ENCODE measurements at regions not wholly inside any gene's neighbourhood (a gene's known extent, or its start where the extent isn't known, plus 50 kb on each side); places are given as distances from the start of the nearest gene placed in this dataset.

DNA sequence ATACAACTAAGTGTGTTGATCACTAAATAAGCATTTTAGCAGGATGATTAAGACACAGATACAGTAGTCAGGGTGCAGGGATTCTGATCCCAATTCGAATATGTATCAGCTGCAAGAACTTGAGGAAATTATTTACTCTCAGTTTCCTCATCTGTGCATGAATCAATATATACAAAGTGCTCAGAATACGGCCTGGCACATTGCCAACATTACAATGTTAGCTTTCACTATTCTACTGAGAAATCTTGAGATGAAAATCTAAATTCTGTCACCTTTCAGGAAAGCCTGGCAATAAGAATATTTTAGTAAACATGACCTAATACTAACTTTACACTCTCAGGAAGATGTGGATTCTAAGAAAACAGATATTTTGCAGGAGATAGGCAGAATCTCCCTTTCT, 1001.6 kb upstream of the IGFBP7 start:
- H3K27ac Mint-ChIP-seq: no peak overlapping the region

DNA sequence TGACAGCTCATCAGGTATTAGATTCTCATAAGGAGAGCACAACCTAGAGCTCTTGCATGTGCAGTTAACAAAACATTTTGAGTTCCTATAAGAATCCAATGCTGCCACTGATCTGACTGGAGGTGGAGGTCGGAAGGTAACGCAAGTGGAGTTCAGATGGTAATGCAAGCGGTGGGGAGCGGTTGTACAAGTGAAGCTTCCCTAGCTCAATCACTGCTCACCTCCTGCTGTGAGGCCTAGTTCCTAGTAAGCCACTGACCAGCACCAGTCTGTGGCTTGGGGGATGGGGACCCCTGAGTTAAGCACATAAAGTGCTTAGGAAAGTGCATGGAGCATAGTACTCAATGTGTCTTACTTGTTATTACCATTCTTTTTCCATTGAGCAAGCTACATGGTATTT, 983.2 kb upstream of the IGFBP7 start:
- Mint-ChIP-seq H3K4me1 (no peaks in the 10 kb centered on the region), H3K9me3 (peaks cover 0 to 6% (median 1%) of the 10 kb centered on the region in 7 donors), H3K4me3 (no peak overlapping the region), H3K36me3 (no peaks in the 10 kb centered on the region), H3K27ac (no peak overlapping the region), H3K27me3 (no peaks in the 10 kb centered on the region)
- no peak for DNase-seq
- no peak overlapping the region for H3K4me3 ChIP-seq (ENCODE audit: low read depth, low read length)
- no peaks in the 10 kb centered on the region for H3K4me1 ChIP-seq (ENCODE audit: control insufficient read depth, insufficient read depth, low read length, poor library complexity, severe bottlenecking)
- H3K36me3 ChIP-seq (ENCODE audit: control insufficient read depth, insufficient read depth, low read length): no peaks in the 10 kb centered on the region
- no peaks in the 10 kb centered on the region for H3K9me3 ChIP-seq (ENCODE audit: control insufficient read depth in 2 of 2, low read length in 2 of 2)
- H3K27ac ChIP-seq (ENCODE audit: insufficient read depth, low read length, poor library complexity, severe bottlenecking): no peak overlapping the region
- H3K27me3 ChIP-seq (ENCODE audit: control insufficient read depth, insufficient read depth, low read length): no peaks in the 10 kb centered on the region
- no peak for ATAC-seq (ENCODE audit: low read depth in 2 of 2)

More for the DNA sequence above, 1001.6 kb upstream of the IGFBP7 start:
- Histone ChIP-seq H3K4me3 (ENCODE audit: low read depth, low read length) (no peak overlapping the region), H3K9me3 (ENCODE audit: control insufficient read depth in 2 of 2, low read length in 2 of 2) (peaks cover 0 to 6% of the 10 kb centered on the region in 2 experiments), H3K27me3 (ENCODE audit: control insufficient read depth, insufficient read depth, low read length) (no peaks in the 10 kb centered on the region), H3K4me1 (ENCODE audit: control insufficient read depth, insufficient read depth, low read length, poor library complexity, severe bottlenecking) (no peaks in the 10 kb centered on the region), H3K36me3 (ENCODE audit: control insufficient read depth, insufficient read depth, low read length) (no peaks in the 10 kb centered on the region), H3K27ac (ENCODE audit: insufficient read depth, low read length, poor library complexity, severe bottlenecking) (no peak overlapping the region)
- Mint-ChIP-seq H3K36me3 (no peaks in the 10 kb centered on the region), H3K27me3 (no peaks in the 10 kb centered on the region), H3K9me3 (peaks cover 2 to 9% (median 7%) of the 10 kb centered on the region in 7 donors), H3K4me3 (no peak overlapping the region), H3K4me1 (peaks cover 0 to 2% (median 0%) of the 10 kb centered on the region in 4 donors)
- no peak for ATAC-seq (ENCODE audit: low read depth in 2 of 2)
- DNase-seq: no peak

DNA sequence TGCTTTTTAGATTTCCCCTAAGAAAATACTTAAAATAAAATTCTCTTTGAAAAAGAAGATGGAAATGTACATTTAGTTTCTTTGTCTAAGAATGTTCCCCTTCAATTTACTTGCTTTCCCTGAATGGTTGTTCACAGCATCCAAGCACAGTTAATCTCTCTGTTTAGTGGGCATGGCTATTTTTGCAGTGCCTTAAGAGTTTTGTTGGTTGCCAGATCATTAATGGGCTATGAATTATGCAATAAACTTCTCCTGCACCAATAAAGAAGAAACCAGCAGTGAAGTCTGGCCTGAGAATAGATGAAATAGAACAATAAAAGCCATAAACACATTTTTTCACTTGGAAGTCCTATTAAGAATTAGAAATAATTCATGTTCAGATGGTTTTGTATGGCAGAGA, 980.4 kb upstream of the IGFBP7 start:
- H3K4me3 ChIP-seq (ENCODE audit: low read depth, low read length): no peak overlapping the region
- no peaks in the 10 kb centered on the region for H3K4me1 ChIP-seq (ENCODE audit: control insufficient read depth, insufficient read depth, low read length, poor library complexity, severe bottlenecking)
- H3K4me3 Mint-ChIP-seq: no peak overlapping the region
- peaks cover 0 to 9% (median 2%) of the 10 kb centered on the region in 7 donors for H3K9me3 Mint-ChIP-seq
- no peaks in the 10 kb centered on the region for H3K27me3 Mint-ChIP-seq
- H3K4me1 Mint-ChIP-seq: no peaks in the 10 kb centered on the region
- H3K36me3 ChIP-seq (ENCODE audit: control insufficient read depth, insufficient read depth, low read length): no peaks in the 10 kb centered on the region
- no peaks in the 10 kb centered on the region for H3K36me3 Mint-ChIP-seq
- H3K9me3 ChIP-seq (ENCODE audit: control insufficient read depth in 2 of 2, low read length in 2 of 2): peaks cover 0 to 2% of the 10 kb centered on the region in 2 experiments
- H3K27ac Mint-ChIP-seq: no peak overlapping the region
- ATAC-seq (ENCODE audit: low read depth in 2 of 2) (no peak), DNase-seq (no peak)
- H3K27me3 ChIP-seq (ENCODE audit: control insufficient read depth, insufficient read depth, low read length): no peaks in the 10 kb centered on the region
- H3K27ac ChIP-seq (ENCODE audit: insufficient read depth, low read length, poor library complexity, severe bottlenecking): no peak overlapping the region

GRCh38 chr4:58081356-58081755, 971.2 kb upstream of the IGFBP7 start:
- H3K4me3 Mint-ChIP-seq: no peak overlapping the region
- peaks cover 0 to under 1% of the 10 kb centered on the region in 2 experiments for H3K9me3 ChIP-seq (ENCODE audit: control insufficient read depth in 2 of 2, low read length in 2 of 2)
- no peaks in the 10 kb centered on the region for H3K27me3 Mint-ChIP-seq
- H3K4me1 Mint-ChIP-seq: peaks cover 0 to 2% (median 0%) of the 10 kb centered on the region in 4 donors
- no peak overlapping the region for H3K27ac ChIP-seq (ENCODE audit: insufficient read depth, low read length, poor library complexity, severe bottlenecking)
- H3K27me3 ChIP-seq (ENCODE audit: control insufficient read depth, insufficient read depth, low read length): no peaks in the 10 kb centered on the region
- H3K27ac Mint-ChIP-seq: no peak overlapping the region
- H3K9me3 Mint-ChIP-seq: peaks cover 0 to 14% (median 8%) of the 10 kb centered on the region in 7 donors
- H3K36me3 ChIP-seq (ENCODE audit: control insufficient read depth, insufficient read depth, low read length): no peaks in the 10 kb centered on the region
- H3K4me3 ChIP-seq (ENCODE audit: low read depth, low read length): no peak overlapping the region
- ATAC-seq (ENCODE audit: low read depth in 2 of 2) (no peak), DNase-seq (no peak)
- H3K4me1 ChIP-seq (ENCODE audit: control insufficient read depth, insufficient read depth, low read length, poor library complexity, severe bottlenecking): no peaks in the 10 kb centered on the region
- no peaks in the 10 kb centered on the region for H3K36me3 Mint-ChIP-seq

DNA sequence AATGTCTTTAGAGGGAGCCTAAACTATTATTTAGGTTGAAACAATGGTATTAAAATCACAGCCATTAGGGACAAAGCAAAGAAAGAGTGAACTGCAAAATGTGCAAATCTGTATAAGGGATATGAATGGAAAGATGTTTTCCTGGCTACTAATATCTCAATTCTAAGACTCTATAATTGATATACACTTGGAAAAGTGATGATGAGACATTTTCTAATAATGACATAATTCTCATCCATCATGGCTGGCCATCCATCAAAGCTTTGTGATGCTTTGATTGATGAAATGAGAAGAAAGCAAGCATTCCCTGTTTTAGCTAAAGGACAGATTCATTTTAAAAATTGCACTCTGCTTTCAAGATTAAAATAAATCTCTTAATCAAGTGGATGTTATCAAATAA, 965.5 kb upstream of the IGFBP7 start:
- H3K36me3 ChIP-seq (ENCODE audit: control insufficient read depth, insufficient read depth, low read length): no peaks in the 10 kb centered on the region
- H3K4me3 ChIP-seq (ENCODE audit: low read depth, low read length): no peak overlapping the region
- peaks cover 0 to 2% (median 0%) of the 10 kb centered on the region in 4 donors for H3K4me1 Mint-ChIP-seq
- H3K9me3 Mint-ChIP-seq: peaks cover 3 to 32% (median 5%) of the 10 kb centered on the region in 7 donors
- no peak overlapping the region for H3K4me3 Mint-ChIP-seq
- ATAC-seq (ENCODE audit: low read depth in 2 of 2): no peak
- no peaks in the 10 kb centered on the region for H3K27me3 Mint-ChIP-seq
- no peak for DNase-seq
- H3K36me3 Mint-ChIP-seq: no peaks in the 10 kb centered on the region
- no peaks in the 10 kb centered on the region for H3K4me1 ChIP-seq (ENCODE audit: control insufficient read depth, insufficient read depth, low read length, poor library complexity, severe bottlenecking)
- no peak overlapping the region for H3K27ac Mint-ChIP-seq
- H3K27me3 ChIP-seq (ENCODE audit: control insufficient read depth, insufficient read depth, low read length): no peaks in the 10 kb centered on the region
- H3K9me3 ChIP-seq (ENCODE audit: control insufficient read depth in 2 of 2, low read length in 2 of 2): peaks cover 0 to 7% of the 10 kb centered on the region in 2 experiments
- H3K27ac ChIP-seq (ENCODE audit: insufficient read depth, low read length, poor library complexity, severe bottlenecking): no peak overlapping the region

- no peak for DNase-seq
- Histone ChIP-seq H3K27ac (ENCODE audit: insufficient read depth, low read length, poor library complexity, severe bottlenecking) (no peak overlapping the region), H3K9me3 (ENCODE audit: control insufficient read depth in 2 of 2, low read length in 2 of 2) (peaks cover 0 to 7% of the 10 kb centered on the region in 2 experiments), H3K27me3 (ENCODE audit: control insufficient read depth, insufficient read depth, low read length) (no peaks in the 10 kb centered on the region), H3K36me3 (ENCODE audit: control insufficient read depth, insufficient read depth, low read length) (no peaks in the 10 kb centered on the region), H3K4me3 (ENCODE audit: low read depth, low read length) (no peak overlapping the region), H3K4me1 (ENCODE audit: control insufficient read depth, insufficient read depth, low read length, poor library complexity, severe bottlenecking) (no peaks in the 10 kb centered on the region)
- Mint-ChIP-seq H3K27me3 (no peaks in the 10 kb centered on the region), H3K27ac (no peak overlapping the region), H3K4me1 (peaks cover 0 to 2% (median 0%) of the 10 kb centered on the region in 4 donors), H3K9me3 (peaks cover 2 to 34% (median 5%) of the 10 kb centered on the region in 7 donors), H3K36me3 (no peaks in the 10 kb centered on the region), H3K4me3 (no peak overlapping the region)
- ATAC-seq (ENCODE audit: low read depth in 2 of 2): no peak
Measured at GRCh38 chr4:58074382-58074781, 964.2 kb upstream of the IGFBP7 start.

DNA sequence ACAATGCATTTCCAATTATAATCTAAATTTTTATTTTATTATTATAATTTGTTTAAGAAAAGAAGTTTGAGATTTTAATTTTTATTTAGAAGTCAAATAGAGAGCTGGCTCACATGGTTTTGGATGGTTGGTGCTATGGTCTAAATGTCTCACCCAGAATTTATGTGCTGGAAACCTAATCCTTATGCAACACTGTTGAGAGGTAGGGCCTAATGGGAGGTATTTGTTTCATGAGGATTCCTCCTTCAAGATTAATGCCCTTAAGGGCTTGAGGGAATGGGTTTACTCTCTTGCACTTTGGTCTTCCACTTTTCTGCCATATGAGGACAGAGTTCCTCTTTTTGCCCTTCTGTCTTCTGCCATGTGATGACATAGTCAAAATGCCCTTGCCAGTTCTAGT, 960.5 kb upstream of the IGFBP7 start:
- no peaks in the 10 kb centered on the region for H3K27me3 Mint-ChIP-seq
- peaks cover 0 to 4% of the 10 kb centered on the region in 2 experiments for H3K9me3 ChIP-seq (ENCODE audit: control insufficient read depth in 2 of 2, low read length in 2 of 2)
- H3K27ac ChIP-seq (ENCODE audit: insufficient read depth, low read length, poor library complexity, severe bottlenecking): no peak overlapping the region
- H3K36me3 ChIP-seq (ENCODE audit: control insufficient read depth, insufficient read depth, low read length): no peaks in the 10 kb centered on the region
- no peak overlapping the region for H3K4me3 Mint-ChIP-seq
- no peak overlapping the region for H3K27ac Mint-ChIP-seq
- H3K4me1 Mint-ChIP-seq: no peaks in the 10 kb centered on the region
- DNase-seq (no peak), ATAC-seq (ENCODE audit: low read depth in 2 of 2) (no peak)
- no peaks in the 10 kb centered on the region for H3K36me3 Mint-ChIP-seq
- no peaks in the 10 kb centered on the region for H3K27me3 ChIP-seq (ENCODE audit: control insufficient read depth, insufficient read depth, low read length)
- peaks cover 2 to 32% (median 6%) of the 10 kb centered on the region in 7 donors for H3K9me3 Mint-ChIP-seq
- no peak overlapping the region for H3K4me3 ChIP-seq (ENCODE audit: low read depth, low read length)
- no peaks in the 10 kb centered on the region for H3K4me1 ChIP-seq (ENCODE audit: control insufficient read depth, insufficient read depth, low read length, poor library complexity, severe bottlenecking)

DNA sequence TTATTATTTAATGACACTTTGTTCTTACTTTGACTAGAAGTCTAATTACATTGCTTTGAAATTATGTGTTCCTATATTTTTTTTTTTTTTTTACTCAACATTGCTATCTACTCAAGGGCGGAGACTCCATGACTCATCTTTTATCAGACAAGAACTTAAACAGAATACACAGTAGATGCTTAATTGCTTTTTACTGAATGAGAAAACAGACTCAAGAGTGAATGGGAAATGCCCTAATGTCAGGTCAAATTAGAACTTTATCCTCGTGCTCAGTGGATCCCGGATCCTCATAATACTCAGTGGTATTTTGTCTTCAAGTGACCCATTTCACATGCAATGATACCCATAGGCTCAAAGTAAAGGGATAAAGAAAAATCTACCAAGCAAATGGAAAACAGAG, 954.5 kb upstream of the IGFBP7 start:
- DNase-seq (no peak), ATAC-seq (ENCODE audit: low read depth in 2 of 2) (no peak)
- H3K9me3 Mint-ChIP-seq: peaks cover 3 to 24% (median 8%) of the 10 kb centered on the region in 7 donors
- no peaks in the 10 kb centered on the region for H3K27me3 ChIP-seq (ENCODE audit: control insufficient read depth, insufficient read depth, low read length)
- no peak overlapping the region for H3K4me3 Mint-ChIP-seq
- H3K36me3 Mint-ChIP-seq: no peaks in the 10 kb centered on the region
- H3K27ac Mint-ChIP-seq: no peak overlapping the region
- no peaks in the 10 kb centered on the region for H3K4me1 Mint-ChIP-seq
- H3K9me3 ChIP-seq (ENCODE audit: control insufficient read depth in 2 of 2, low read length in 2 of 2): peaks cover 0 to 2% of the 10 kb centered on the region in 2 experiments
- no peaks in the 10 kb centered on the region for H3K36me3 ChIP-seq (ENCODE audit: control insufficient read depth, insufficient read depth, low read length)
- no peak overlapping the region for H3K27ac ChIP-seq (ENCODE audit: insufficient read depth, low read length, poor library complexity, severe bottlenecking)
- no peaks in the 10 kb centered on the region for H3K27me3 Mint-ChIP-seq
- H3K4me1 ChIP-seq (ENCODE audit: control insufficient read depth, insufficient read depth, low read length, poor library complexity, severe bottlenecking): no peaks in the 10 kb centered on the region
- H3K4me3 ChIP-seq (ENCODE audit: low read depth, low read length): no peak overlapping the region

Measured in CD4-positive, CD25-positive, alpha-beta regulatory T cell (primary cell).